ENCODE measurements at regions not wholly inside any gene's neighbourhood (a gene's known extent, or its start where the extent isn't known, plus 50 kb on each side); places are given as distances from the start of the nearest gene placed in this dataset.

- TF ChIP-seq CTCF (IDR thresholded peaks at IDR 0.05; ENCODE audit: unreplicated experiment) = no peak
- Mint-ChIP-seq H3K27me3 (ENCODE audit: low read depth) (no peaks in the 10 kb centered on the region), H3K4me3 (no peak overlapping the region), H3K36me3 (no peaks in the 10 kb centered on the region), H3K27ac (peak overlapping the region; percentile 96), H3K9me3 (no peaks in the 10 kb centered on the region), H3K4me1 (peaks cover 24% of the 10 kb centered on the region)
- peak in 1 of 2 experiments; percentile 30 for DNase-seq (ENCODE audit: low spot score in 2 of 2, unreplicated experiment in 2 of 2)
Observed at GRCh38 chr1:239816081-239816782, 275.5 kb upstream of the FMN2 start.

- peak overlapping the region; percentile 48 for H3K27ac Mint-ChIP-seq
Observed at GRCh38 chr1:239817276-239817675, 274.4 kb upstream of the FMN2 start.

GRCh38 chr1:239817801-239818200 lies 273.9 kb upstream of the FMN2 start:
- no peak for TF ChIP-seq CTCF (IDR thresholded peaks at IDR 0.05; ENCODE audit: unreplicated experiment)
- Mint-ChIP-seq H3K9me3 (no peaks in the 10 kb centered on the region), H3K27me3 (ENCODE audit: low read depth) (no peaks in the 10 kb centered on the region), H3K4me1 (peaks cover 18% of the 10 kb centered on the region), H3K27ac (no peak overlapping the region), H3K36me3 (no peaks in the 10 kb centered on the region), H3K4me3 (no peak overlapping the region)
- no peak for DNase-seq (ENCODE audit: low spot score in 2 of 2, unreplicated experiment in 2 of 2)

More at GRCh38 chr1:239817276-239817675, 274.4 kb upstream of the FMN2 start:
- H3K4me1 Mint-ChIP-seq = peaks cover 18% of the 10 kb centered on the region
- H3K27me3 Mint-ChIP-seq (ENCODE audit: low read depth) = no peaks in the 10 kb centered on the region
- DNase-seq (ENCODE audit: low spot score in 2 of 2, unreplicated experiment in 2 of 2) = no peak
- no peaks in the 10 kb centered on the region for H3K36me3 Mint-ChIP-seq
- no peak for TF ChIP-seq CTCF (IDR thresholded peaks at IDR 0.05; ENCODE audit: unreplicated experiment)
- H3K4me3 Mint-ChIP-seq = no peak overlapping the region
- no peaks in the 10 kb centered on the region for H3K9me3 Mint-ChIP-seq

- no peaks in the 10 kb centered on the region for H3K36me3 Mint-ChIP-seq
- no peaks in the 10 kb centered on the region for H3K27me3 Mint-ChIP-seq (ENCODE audit: low read depth)
- H3K9me3 Mint-ChIP-seq = no peaks in the 10 kb centered on the region
- no peak overlapping the region for H3K27ac Mint-ChIP-seq
- DNase-seq (ENCODE audit: low spot score in 2 of 2, unreplicated experiment in 2 of 2) = no peak
- no peak overlapping the region for H3K4me3 Mint-ChIP-seq
- peaks cover 17% of the 10 kb centered on the region for H3K4me1 Mint-ChIP-seq
- no peak for TF ChIP-seq CTCF (IDR thresholded peaks at IDR 0.05; ENCODE audit: unreplicated experiment)
Observed at GRCh38 chr1:239819096-239819495, 272.6 kb upstream of the FMN2 start.

GRCh38 chr1:239819756-239820250 lies 271.9 kb upstream of the FMN2 start:
- no peaks in the 10 kb centered on the region for H3K27me3 Mint-ChIP-seq (ENCODE audit: low read depth)
- no peaks in the 10 kb centered on the region for H3K36me3 Mint-ChIP-seq
- H3K4me3 Mint-ChIP-seq = no peak overlapping the region
- H3K4me1 Mint-ChIP-seq = peaks cover 12% of the 10 kb centered on the region
- DNase-seq (ENCODE audit: low spot score in 2 of 2, unreplicated experiment in 2 of 2) = no peak
- no peak overlapping the region for H3K27ac Mint-ChIP-seq
- H3K9me3 Mint-ChIP-seq = no peaks in the 10 kb centered on the region
- TF ChIP-seq CTCF (IDR thresholded peaks at IDR 0.05; ENCODE audit: unreplicated experiment) = no peak

Measured in mesothelial cell of epicardium (in vitro differentiated cells).